HG02588 (cell line): ENCODE measurements at regions not wholly inside any gene's neighbourhood (a gene's known extent, or its start where the extent isn't known, plus 50 kb on each side); places are given as distances from the start of the nearest gene placed in this dataset.

Source experiments
- ATAC-seq: cut with Tn5 transposase; IDR thresholded peaks from one replicate; pipeline ENCODE4 v1.9.1; 2021; ENCODE audit warnings: mild to moderate bottlenecking, moderate library complexity; ENCODE audit not compliant: unreplicated experiment

DNA sequence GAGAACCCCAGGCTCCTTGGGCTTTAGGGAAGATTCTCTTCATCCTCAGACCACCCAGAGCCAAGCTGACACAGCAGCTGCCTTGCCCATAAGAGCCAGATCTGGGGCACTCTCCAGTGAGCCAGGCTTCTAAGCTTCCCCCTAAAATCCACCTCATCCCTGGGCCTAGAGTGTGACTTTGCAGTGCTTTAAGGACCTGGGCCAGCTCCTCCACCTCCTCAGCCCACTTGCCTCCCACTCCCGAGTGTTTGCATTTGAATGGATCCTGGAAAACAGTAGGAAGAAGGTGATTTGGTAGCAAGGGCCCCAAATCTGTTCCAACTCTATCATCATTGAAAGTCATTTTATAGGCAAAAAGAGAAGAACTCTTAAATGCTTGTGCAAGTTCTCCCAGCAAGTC, 108.7 kb upstream of the UBL3 start:
- ATAC-seq, result no peak

- no peak for ATAC-seq
Measured at GRCh38 chr13:29958476-29958875, 108.1 kb upstream of the UBL3 start.

GRCh38 chr13:29957320-29957719, 106.9 kb upstream of the UBL3 start:
- ATAC-seq, result no peak

DNA sequence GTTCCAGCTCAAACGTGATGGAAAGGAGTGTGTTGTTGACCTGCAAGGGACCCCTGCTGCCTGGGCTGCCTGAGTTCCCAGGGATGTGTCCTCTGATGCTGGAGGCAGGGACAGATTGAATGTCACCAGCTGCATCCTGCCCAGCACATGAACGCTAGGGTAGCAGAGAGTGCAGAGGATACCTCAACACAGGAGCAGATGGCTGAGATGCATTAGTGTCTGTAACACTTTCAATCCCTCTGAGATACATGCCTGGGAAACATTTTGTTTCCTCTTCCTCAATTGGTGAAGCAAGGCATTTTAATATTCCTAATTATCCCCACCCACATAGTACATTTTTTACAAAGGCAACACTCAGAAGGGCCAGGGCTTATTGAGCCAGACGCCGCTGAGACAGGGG, 106.4 kb upstream of the UBL3 start:
- no peak for ATAC-seq

- no peak for ATAC-seq
Measured at GRCh38 chr13:29955137-29955650, 104.8 kb upstream of the UBL3 start.

DNA sequence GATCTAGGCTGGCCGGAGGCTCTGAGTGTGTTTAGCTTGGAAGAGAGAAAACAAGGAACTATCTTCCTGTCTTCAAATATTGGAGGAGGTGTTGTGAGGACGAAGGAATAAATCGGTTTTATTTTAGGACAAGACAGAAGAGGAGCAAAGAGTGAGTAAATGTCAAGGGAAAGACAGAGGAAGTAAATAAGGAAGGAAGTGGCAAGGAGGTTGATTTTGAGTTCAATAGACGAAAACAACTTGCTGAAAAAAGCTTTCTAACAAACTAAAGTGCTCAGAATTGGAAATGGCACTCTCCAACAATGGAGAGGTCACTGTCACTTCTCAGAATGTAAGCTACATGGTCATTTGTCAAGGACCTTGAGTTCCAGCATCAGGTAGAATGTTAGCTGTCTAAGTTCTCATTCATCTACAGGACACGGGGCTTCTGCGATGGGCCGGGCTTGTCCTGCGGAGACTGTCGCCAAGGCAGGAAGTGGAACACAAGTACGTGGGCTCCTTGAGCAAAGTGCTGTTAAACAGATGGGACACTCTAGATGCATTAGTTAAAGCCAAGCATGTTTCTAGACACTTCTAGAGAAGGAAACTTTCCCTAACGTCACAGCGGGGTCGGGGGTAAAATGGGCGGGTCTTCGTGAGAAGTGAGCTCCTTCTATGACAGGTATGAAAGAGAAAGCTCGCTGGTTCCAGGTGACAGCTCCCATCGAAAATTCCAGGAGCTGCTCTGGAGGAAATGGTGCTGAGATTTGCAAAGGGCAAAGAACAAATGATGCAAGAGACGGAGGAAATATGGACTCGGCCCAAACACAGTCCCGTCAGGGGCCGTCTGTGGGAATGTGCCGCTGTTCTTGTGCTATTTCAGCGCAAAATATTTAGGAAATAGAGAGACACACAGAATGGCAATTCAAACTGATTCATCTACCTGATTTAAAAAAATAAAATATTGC, 103.9 kb upstream of the UBL3 start:
- no peak for ATAC-seq

GRCh38 chr13:29953542-29953941, 103.1 kb upstream of the UBL3 start:
- ATAC-seq, result no peak

DNA sequence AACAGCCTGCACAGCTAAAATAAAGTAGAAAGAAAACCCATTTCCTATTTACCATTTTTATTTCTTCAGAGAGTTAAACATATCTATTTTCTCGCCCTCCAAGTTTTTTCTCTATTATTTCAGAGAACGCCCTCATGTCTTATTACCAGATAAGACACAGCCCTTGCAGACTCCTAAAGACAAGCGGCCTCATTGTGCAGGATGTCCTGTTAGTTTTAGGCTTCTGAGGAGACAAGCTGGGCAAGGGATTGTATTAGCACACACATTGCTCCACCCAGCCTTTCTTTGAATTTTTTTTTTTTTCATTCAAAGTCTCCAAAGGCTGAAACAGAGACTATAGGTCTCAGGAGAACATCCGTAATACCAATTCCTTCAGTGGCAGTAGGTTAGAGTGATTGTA, 101.8 kb upstream of the UBL3 start:
- no peak for ATAC-seq

DNA sequence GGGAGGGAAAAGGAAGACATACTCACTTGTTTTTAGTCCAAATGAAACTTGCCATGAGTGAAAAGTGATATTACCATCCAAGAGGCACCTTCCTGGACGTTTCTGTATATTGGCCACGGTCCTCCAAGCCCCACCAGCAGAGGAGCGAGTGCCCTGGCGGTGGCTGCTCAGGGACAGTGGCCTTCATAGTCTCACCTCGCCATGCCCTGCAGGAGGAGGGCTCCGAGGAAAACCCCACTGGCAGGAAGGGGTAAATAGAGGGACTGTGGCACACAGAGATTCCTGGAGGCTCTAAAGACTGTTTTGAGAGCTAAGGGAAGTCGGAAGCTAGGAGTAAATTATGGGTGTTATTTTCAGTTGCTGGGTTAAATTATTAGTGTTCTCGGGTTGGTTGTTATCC, 98.4 kb upstream of the UBL3 start:
- no peak for ATAC-seq

GRCh38 chr13:29948244-29948643, 97.8 kb upstream of the UBL3 start:
- ATAC-seq, result no peak

DNA sequence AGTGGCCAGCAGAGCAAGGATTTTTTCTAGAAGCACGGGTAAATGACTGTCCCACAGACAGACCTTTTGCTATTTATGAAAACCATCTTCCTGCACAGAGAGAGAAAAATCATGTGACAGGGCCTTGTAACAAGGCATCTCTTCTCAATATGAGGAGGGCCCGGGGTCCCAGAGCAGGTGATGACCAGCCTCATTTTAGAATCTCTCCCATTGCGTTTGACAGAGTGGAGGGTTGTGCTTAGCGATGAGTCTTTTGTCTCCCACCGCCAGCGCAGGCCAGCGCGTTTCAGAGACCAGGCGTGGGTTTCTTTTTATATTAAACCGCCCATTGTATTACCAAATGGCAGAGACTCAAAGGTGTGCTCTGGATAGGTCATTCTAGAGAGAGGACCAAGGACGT, 97.4 kb upstream of the UBL3 start:
- no peak for ATAC-seq

GRCh38 chr13:29946093-29946492, 95.7 kb upstream of the UBL3 start:
- ATAC-seq, result no peak

DNA sequence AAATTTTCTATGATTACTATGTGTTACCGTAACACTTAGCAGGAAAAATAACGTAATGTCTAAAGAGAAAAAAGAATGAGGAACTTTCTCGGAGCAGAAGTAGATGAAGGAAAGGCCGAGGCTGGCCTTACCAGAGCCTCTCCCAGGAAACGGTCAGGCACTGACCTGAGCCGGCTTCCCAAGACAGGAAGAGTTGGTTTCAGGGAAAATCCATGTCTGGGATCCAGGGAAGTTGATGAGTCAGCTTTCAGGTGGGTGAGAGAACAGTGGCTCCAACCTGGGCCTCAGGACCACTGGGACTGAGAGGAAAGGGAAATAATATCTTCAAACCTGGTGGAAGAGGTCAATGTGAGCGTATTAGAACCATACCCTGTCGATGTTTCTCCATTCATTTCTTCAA, 93.3 kb upstream of the UBL3 start:
- no peak for ATAC-seq

- ATAC-seq, result no peak
Measured at GRCh38 chr13:29943273-29943672, 92.9 kb upstream of the UBL3 start.

DNA sequence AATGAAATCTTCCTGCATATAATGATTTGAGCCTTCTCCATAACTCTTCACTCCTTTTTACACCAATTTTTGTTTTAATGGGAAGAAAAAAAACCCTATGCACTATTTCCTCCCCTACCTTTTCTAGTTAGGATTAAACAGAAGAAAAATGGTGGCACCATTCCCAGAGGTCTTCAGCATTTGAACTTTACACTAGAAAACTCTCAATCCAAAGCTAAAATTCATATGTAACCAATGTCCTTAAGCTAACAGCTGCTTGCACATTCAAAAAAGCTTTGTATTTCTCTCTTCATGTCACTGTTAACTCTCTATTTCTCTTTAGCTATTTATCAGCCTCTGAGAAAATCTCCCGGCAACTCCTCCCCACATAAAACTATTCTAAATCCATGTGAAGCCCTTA, 90.3 kb upstream of the UBL3 start:
- no peak for ATAC-seq

DNA sequence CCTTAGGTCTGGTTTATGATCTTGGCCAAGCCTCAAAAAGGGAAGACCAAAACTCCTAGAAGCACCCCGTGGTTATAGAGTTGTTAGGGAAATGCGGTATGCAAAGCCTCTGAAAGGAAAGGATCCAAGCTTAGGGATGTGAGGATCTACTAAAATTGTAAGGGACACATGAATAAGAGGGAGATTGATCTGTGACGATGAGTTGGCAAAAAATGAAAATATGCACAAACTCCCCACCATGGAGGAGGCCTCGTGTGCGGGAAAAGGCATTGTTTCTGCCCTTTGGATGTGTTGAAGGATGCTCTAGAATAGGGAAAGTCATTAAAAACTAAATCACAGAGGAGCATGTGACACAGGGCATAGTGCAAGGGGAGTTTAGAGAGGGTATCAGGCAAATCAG, 88.7 kb upstream of the UBL3 start:
- ATAC-seq, result no peak

- ATAC-seq, result no peak
Measured at GRCh38 chr13:29937841-29938240, 87.4 kb upstream of the UBL3 start.

DNA sequence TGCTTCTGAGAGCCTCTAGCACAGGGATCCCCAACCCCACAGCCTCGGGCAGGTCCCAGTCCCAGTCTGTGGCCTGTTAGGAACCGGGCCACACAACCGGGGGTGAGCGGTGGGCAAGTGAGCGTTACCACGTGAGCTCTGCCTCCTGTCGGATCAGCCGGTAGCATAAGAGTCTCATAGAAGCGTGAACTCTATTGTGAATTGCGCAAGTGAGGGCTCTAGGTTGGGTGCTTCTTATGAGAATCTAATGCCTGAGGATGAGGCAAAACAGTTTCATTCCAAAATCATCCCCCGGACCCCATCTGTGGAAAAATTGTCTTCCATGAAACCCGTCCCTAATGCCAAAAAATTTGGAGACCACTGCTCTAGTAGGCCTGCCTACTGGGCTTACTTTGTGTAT, 87.0 kb upstream of the UBL3 start:
- ATAC-seq, result no peak

DNA sequence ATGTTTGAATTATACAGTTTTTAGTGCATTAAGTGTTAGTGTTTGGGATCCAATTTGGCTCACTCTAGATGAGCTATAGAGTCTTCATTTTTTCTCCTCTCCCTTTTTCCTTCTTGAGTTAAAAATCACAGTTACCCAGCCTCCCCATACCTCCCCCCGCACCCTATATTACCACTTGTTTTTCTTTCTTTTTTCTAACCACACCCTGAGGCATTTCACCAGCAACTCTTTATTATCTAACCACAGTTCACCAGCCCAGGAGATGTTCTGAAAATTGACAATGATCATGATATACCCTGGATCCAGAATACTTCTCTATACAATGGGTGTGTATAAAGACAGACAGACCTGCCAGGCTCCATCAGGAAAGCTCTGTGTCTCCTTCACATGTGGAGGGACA, 86.5 kb upstream of the UBL3 start:
- no peak for ATAC-seq

GRCh38 chr13:29936051-29936813, 85.8 kb upstream of the UBL3 start:
- no peak for ATAC-seq

GRCh38 chr13:29935309-29935981, 85.0 kb upstream of the UBL3 start:
- peak; percentile 96 for ATAC-seq
